DND-41 (cell line): ENCODE measurements at regions not wholly inside any gene's neighbourhood (a gene's known extent, or its start where the extent isn't known, plus 50 kb on each side); places are given as distances from the start of the nearest gene placed in this dataset.

Experiments
- ATAC-seq: fragments of 200-7000 bp; cut with Tn5 transposase; 3 replicates; pipeline ENCODE4 v1.9.1; 2021; ENCODE audit warnings: low read depth; ENCODE audit not compliant: insufficient read depth
- DNase-seq: peaks from one replicate; pipeline ENCODE4 v3.0.0-alpha.2; 2020
- H2AFZ ChIP-seq: 2 replicates; pipeline ENCODE4 v1.6.0; 2012; ENCODE audit warnings: low read depth, low read length
- H3K27ac ChIP-seq: 2 replicates; pipeline ENCODE4 v1.5.1; 2012; ENCODE audit warnings: low read length, inconsistent platforms
- H3K27me3 ChIP-seq: fragments of 200-600 bp; sonication (generic); 2 replicates; pipeline ENCODE4 v1.6.0; 2012; ENCODE audit warnings: low read length, mild to moderate bottlenecking, inconsistent platforms; ENCODE audit not compliant: insufficient read depth, poor library complexity
- H3K36me3 ChIP-seq: 2 replicates; pipeline ENCODE4 v1.5.1; 2012; ENCODE audit warnings: low read length, inconsistent platforms; ENCODE audit not compliant: insufficient read depth
- H3K4me1 ChIP-seq: 2 replicates; pipeline ENCODE4 v1.5.1; 2012; ENCODE audit warnings: mild to moderate bottlenecking, low read length; ENCODE audit not compliant: insufficient read depth
- H3K4me2 ChIP-seq: 2 replicates; pipeline ENCODE4 v1.6.0; 2012; ENCODE audit warnings: mild to moderate bottlenecking, moderate library complexity, low read length, inconsistent platforms; ENCODE audit not compliant: insufficient read depth
- H3K4me3 ChIP-seq, 2 experiments: fragments of 200-600 bp in 1 of 2; shearing (Covaris generic) in 1 of 2; 2 replicates each; pipeline ENCODE4 v1.5.1; 2012 to 2016; ENCODE audit warnings: inconsistent platforms in 2 of 2, low read length in 2 of 2, mild to moderate bottlenecking in 2 of 2, low read depth in 1 of 2, moderate library complexity in 1 of 2
- H3K79me2 ChIP-seq: 2 replicates; pipeline ENCODE4 v1.6.0; 2012; ENCODE audit warnings: low read length, inconsistent platforms; ENCODE audit not compliant: insufficient read depth
- H3K9ac ChIP-seq: 2 replicates; pipeline ENCODE4 v1.6.0; 2012; ENCODE audit warnings: low read depth, mild to moderate bottlenecking, inconsistent platforms, low read length, moderate library complexity
- H3K9me3 ChIP-seq: 2 replicates; pipeline ENCODE4 v1.5.1; 2012; ENCODE audit warnings: low read length, moderate library complexity, mild to moderate bottlenecking, inconsistent platforms; ENCODE audit not compliant: insufficient read depth, severe bottlenecking
- H4K20me1 ChIP-seq: 2 replicates; pipeline ENCODE4 v1.6.0; 2012; ENCODE audit warnings: low read length; ENCODE audit not compliant: insufficient read depth
- CTCF ChIP-seq: IDR thresholded peaks from 2 replicates; pipeline ENCODE4 v1.5.1; 2012; ENCODE audit warnings: borderline replicate concordance, low read length, moderate library complexity, mild to moderate bottlenecking; ENCODE audit not compliant: poor library complexity, severe bottlenecking; ENCODE audit errors: extremely low read depth
- EZH2 ChIP-seq: IDR thresholded peaks from 3 replicates; pipeline ENCODE4 v1.6.1; 2012; ENCODE audit warnings: borderline replicate concordance, low read depth, mild to moderate bottlenecking, moderate library complexity, low read length, inconsistent platforms; ENCODE audit not compliant: severe bottlenecking

- no peak for DNase-seq
- Histone ChIP-seq H3K4me2 (no peak overlapping the region), H3K4me1 (no peaks in the 10 kb centered on the region), H4K20me1 (no peaks in the 10 kb centered on the region), H3K4me3 (no peak overlapping the region), H3K9me3 (no peaks in the 10 kb centered on the region), H3K9ac (no peak overlapping the region), H3K79me2 (no peaks in the 10 kb centered on the region), H3K36me3 (no peaks in the 10 kb centered on the region), H3K27ac (no peak overlapping the region), H2AFZ (no peak overlapping the region), H3K27me3 (no peaks in the 10 kb centered on the region)
- ATAC-seq, result no peak
- TF ChIP-seq CTCF (no peak), EZH2 (no peak)
Observed at GRCh38 chr6:8608737-8609136, 173.4 kb upstream of the SLC35B3 start.

- ATAC-seq (no peak), DNase-seq (no peak)
- H4K20me1 ChIP-seq, result no peaks in the 10 kb centered on the region
- no peak overlapping the region for H3K27ac ChIP-seq
- no peak for TF ChIP-seq CTCF
- TF ChIP-seq EZH2, result no peak
- no peak overlapping the region for H3K9ac ChIP-seq
- H3K9me3 ChIP-seq, result no peaks in the 10 kb centered on the region
- no peaks in the 10 kb centered on the region for H3K4me1 ChIP-seq
- H3K4me2 ChIP-seq, result no peak overlapping the region
- no peaks in the 10 kb centered on the region for H3K36me3 ChIP-seq
- H3K27me3 ChIP-seq, result no peaks in the 10 kb centered on the region
- no peak overlapping the region for H3K4me3 ChIP-seq
- H2AFZ ChIP-seq, result no peak overlapping the region
- H3K79me2 ChIP-seq, result no peaks in the 10 kb centered on the region
Observed at GRCh38 chr6:8589941-8590729, 154.8 kb upstream of the SLC35B3 start.

DNA sequence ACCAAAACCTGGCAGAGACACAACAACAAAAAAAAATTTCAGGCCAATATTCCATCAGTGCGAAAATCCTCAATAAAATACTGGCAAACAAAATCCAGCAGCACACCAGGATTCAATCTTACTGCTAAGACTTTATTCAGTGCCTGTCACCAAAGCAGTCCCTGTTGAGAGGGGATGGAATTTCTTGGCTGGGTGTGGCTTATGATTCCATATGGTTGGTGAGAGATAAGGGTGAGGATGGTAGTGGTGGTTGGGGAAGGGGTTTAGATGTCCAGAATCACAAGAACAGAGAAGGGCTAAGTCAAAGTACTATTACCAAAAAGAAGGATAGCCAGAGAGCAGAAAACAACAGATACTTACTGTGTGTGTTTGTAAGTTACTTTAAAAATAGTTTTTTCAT, 152.8 kb upstream of the SLC35B3 start:
- no peaks in the 10 kb centered on the region for H3K9me3 ChIP-seq
- no peak overlapping the region for H3K4me2 ChIP-seq
- no peak overlapping the region for H3K27ac ChIP-seq
- H3K4me3 ChIP-seq, result no peak overlapping the region
- H3K9ac ChIP-seq, result no peak overlapping the region
- no peaks in the 10 kb centered on the region for H3K4me1 ChIP-seq
- ATAC-seq, result no peak
- H4K20me1 ChIP-seq, result no peaks in the 10 kb centered on the region
- H3K79me2 ChIP-seq, result no peaks in the 10 kb centered on the region
- DNase-seq, result no peak
- H2AFZ ChIP-seq, result no peak overlapping the region
- no peaks in the 10 kb centered on the region for H3K36me3 ChIP-seq
- H3K27me3 ChIP-seq, result no peaks in the 10 kb centered on the region
- no peak for TF ChIP-seq EZH2
- TF ChIP-seq CTCF, result no peak
